ENCODE measurements at regions not wholly inside any gene's neighbourhood (a gene's known extent, or its start where the extent isn't known, plus 50 kb on each side); places are given as distances from the start of the nearest gene placed in this dataset.

GRCh38 chr4:10811991-10812390 lies 127.4 kb upstream of the CLNK start:
- intact Hi-C loops (cut with micrococcal nuclease) = no loop called here
- no peak for DNase-seq
- no peaks in the 10 kb centered on the region for H3K4me1 ChIP-seq
- TF ChIP-seq CTCF (IDR thresholded peaks at IDR 0.05; ENCODE audit: borderline replicate concordance) = no peak
- H3K27ac ChIP-seq (replicated peaks) = no peak overlapping the region
- H3K36me3 ChIP-seq = no peaks in the 10 kb centered on the region
- H3K9me3 ChIP-seq (replicated peaks) = peaks cover 18% of the 10 kb centered on the region
- no peak overlapping the region for H3K4me3 ChIP-seq
- no peaks in the 10 kb centered on the region for H3K27me3 ChIP-seq (ENCODE audit: low read depth)

- H3K4me3 ChIP-seq = no peak overlapping the region
- intact Hi-C loops (cut with micrococcal nuclease) = no loop called here
- no peak for TF ChIP-seq CTCF (IDR thresholded peaks at IDR 0.05; ENCODE audit: borderline replicate concordance)
- H3K27me3 ChIP-seq (ENCODE audit: low read depth) = no peaks in the 10 kb centered on the region
- DNase-seq = no peak
- no peaks in the 10 kb centered on the region for H3K4me1 ChIP-seq
- no peaks in the 10 kb centered on the region for H3K36me3 ChIP-seq
- H3K27ac ChIP-seq (replicated peaks) = no peak overlapping the region
- peaks cover 19% of the 10 kb centered on the region for H3K9me3 ChIP-seq (replicated peaks)
Observed at GRCh38 chr4:10810411-10810810, 125.8 kb upstream of the CLNK start.

GRCh38 chr4:10809905-10810304 lies 125.3 kb upstream of the CLNK start:
- DNase-seq = no peak
- no peak for TF ChIP-seq CTCF (IDR thresholded peaks at IDR 0.05; ENCODE audit: borderline replicate concordance)
- intact Hi-C loops (cut with micrococcal nuclease) = no loop called here
- Histone ChIP-seq H3K4me1 (no peaks in the 10 kb centered on the region), H3K4me3 (no peak overlapping the region), H3K36me3 (no peaks in the 10 kb centered on the region), H3K9me3 (replicated peaks) (peaks cover 19% of the 10 kb centered on the region), H3K27ac (replicated peaks) (no peak overlapping the region), H3K27me3 (ENCODE audit: low read depth) (no peaks in the 10 kb centered on the region)

GRCh38 chr4:10808591-10808990 lies 124.0 kb upstream of the CLNK start:
- Histone ChIP-seq H3K4me3 (no peak overlapping the region), H3K36me3 (no peaks in the 10 kb centered on the region), H3K9me3 (replicated peaks) (peaks cover 19% of the 10 kb centered on the region), H3K27me3 (ENCODE audit: low read depth) (no peaks in the 10 kb centered on the region), H3K27ac (replicated peaks) (no peak overlapping the region), H3K4me1 (no peaks in the 10 kb centered on the region)
- no peak for TF ChIP-seq CTCF (IDR thresholded peaks at IDR 0.05; ENCODE audit: borderline replicate concordance)
- intact Hi-C loops (cut with micrococcal nuclease) = no loop called here
- DNase-seq = peak; percentile 18

- no peaks in the 10 kb centered on the region for H3K4me1 ChIP-seq
- no peak for TF ChIP-seq CTCF (IDR thresholded peaks at IDR 0.05; ENCODE audit: borderline replicate concordance)
- no peak for DNase-seq
- H3K27ac ChIP-seq (replicated peaks) = no peak overlapping the region
- peaks cover 19% of the 10 kb centered on the region for H3K9me3 ChIP-seq (replicated peaks)
- intact Hi-C loops (cut with micrococcal nuclease) = no loop called here
- no peaks in the 10 kb centered on the region for H3K27me3 ChIP-seq (ENCODE audit: low read depth)
- H3K4me3 ChIP-seq = no peak overlapping the region
- H3K36me3 ChIP-seq = no peaks in the 10 kb centered on the region
Observed at GRCh38 chr4:10806953-10807645, 122.5 kb upstream of the CLNK start.
